ENCODE measurements at regions not wholly inside any gene's neighbourhood (a gene's known extent, or its start where the extent isn't known, plus 50 kb on each side); places are given as distances from the start of the nearest gene placed in this dataset.
"Not testable (repeated sequence)": the region's sequence is repeated elsewhere in the genome, so short reads cannot be mapped to it uniquely, and the experiment has no call there.

GRCh38 chr1:143326662-143327061 is 645.1 kb downstream of the FAM72C start:
- H3K4me3 ChIP-seq (ENCODE audit: low read length in 2 of 2); H3K27me3 ChIP-seq (ENCODE audit: control insufficient read depth in 1 of 2, insufficient read depth in 2 of 2, low read length in 1 of 2); intact Hi-C loops (cut with DNase I); H3K9me3 ChIP-seq (ENCODE audit: control insufficient read depth, low read length); H3K4me1 ChIP-seq (ENCODE audit: control insufficient read depth in 1 of 2, insufficient read depth in 2 of 2, low read length in 2 of 2); ATAC-seq (ENCODE audit: low FRiP score); H3K27ac ChIP-seq (ENCODE audit: low read depth in 1 of 2, low read length in 2 of 2); H3K36me3 ChIP-seq (ENCODE audit: control insufficient read depth in 1 of 2, insufficient read depth in 2 of 2, low read length in 1 of 2): not testable (repeated sequence)
- WGBS, 2 donors, result 74 to 91% methylated on average over 11 to 15 of the region's 34 CpGs
- DNase-seq, result peak in 1 of 2 donors; percentile 8

GRCh38 chr1:143311154-143311553 is 660.6 kb downstream of the FAM72C start:
- DNase-seq; intact Hi-C loops (cut with DNase I); H3K4me1 ChIP-seq (ENCODE audit: control insufficient read depth in 1 of 2, insufficient read depth in 2 of 2, low read length in 2 of 2); H3K4me3 ChIP-seq (ENCODE audit: low read length in 2 of 2); H3K27me3 ChIP-seq (ENCODE audit: control insufficient read depth in 1 of 2, insufficient read depth in 2 of 2, low read length in 1 of 2); H3K27ac ChIP-seq (ENCODE audit: low read depth in 1 of 2, low read length in 2 of 2); H3K36me3 ChIP-seq (ENCODE audit: control insufficient read depth in 1 of 2, insufficient read depth in 2 of 2, low read length in 1 of 2); ATAC-seq (ENCODE audit: low FRiP score); H3K9me3 ChIP-seq (ENCODE audit: control insufficient read depth, low read length): not testable (repeated sequence)
